ENCODE measurements at regions not wholly inside any gene's neighbourhood (a gene's known extent, or its start where the extent isn't known, plus 50 kb on each side); places are given as distances from the start of the nearest gene placed in this dataset.

DNA sequence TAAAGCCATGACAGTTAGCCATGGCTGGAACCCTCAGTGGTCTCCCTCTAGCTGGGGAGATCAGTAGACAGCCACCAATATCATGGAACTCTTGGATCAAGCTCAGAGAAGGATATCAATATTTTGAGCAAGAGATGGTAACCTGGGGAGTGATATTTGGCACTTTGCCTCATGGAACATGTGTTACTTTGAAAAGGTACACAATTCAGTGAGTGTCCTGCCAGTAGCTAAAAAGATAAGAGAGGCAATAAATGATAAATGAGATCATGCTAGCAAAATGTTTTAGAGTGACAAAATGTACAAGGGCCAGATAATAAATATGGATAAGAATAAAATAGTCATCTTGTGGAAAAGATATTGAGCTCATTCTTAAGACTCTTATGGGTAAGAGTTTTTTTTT is 1618.7 kb downstream of the OLFM4 start:
- TF ChIP-seq, protein P1, sequence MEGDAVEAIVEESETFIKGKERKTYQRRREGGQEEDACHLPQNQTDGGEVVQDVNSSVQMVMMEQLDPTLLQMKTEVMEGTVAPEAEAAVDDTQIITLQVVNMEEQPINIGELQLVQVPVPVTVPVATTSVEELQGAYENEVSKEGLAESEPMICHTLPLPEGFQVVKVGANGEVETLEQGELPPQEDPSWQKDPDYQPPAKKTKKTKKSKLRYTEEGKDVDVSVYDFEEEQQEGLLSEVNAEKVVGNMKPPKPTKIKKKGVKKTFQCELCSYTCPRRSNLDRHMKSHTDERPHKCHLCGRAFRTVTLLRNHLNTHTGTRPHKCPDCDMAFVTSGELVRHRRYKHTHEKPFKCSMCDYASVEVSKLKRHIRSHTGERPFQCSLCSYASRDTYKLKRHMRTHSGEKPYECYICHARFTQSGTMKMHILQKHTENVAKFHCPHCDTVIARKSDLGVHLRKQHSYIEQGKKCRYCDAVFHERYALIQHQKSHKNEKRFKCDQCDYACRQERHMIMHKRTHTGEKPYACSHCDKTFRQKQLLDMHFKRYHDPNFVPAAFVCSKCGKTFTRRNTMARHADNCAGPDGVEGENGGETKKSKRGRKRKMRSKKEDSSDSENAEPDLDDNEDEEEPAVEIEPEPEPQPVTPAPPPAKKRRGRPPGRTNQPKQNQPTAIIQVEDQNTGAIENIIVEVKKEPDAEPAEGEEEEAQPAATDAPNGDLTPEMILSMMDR (conservative IDR thresholded peaks at IDR 0.05; ENCODE audit: low read length): no peak
- no peak for TF ChIP-seq EZH2phosphoT487 (IDR thresholded peaks at IDR 0.05; ENCODE audit: borderline replicate concordance, low read depth, low read length)
